ENCODE measurements at regions not wholly inside any gene's neighbourhood (a gene's known extent, or its start where the extent isn't known, plus 50 kb on each side); places are given as distances from the start of the nearest gene placed in this dataset.

GRCh38 chr14:101207041-101207440 is 303.5 kb upstream of the RTL1 start:
- TF ChIP-seq POLR2A (IDR thresholded peaks at IDR 0.05) (no peak), CTCF (IDR thresholded peaks at IDR 0.05) (no peak)
- H3K4me1 ChIP-seq, result no peaks in the 10 kb centered on the region
- intact Hi-C loops (cut with DNase I), result no loop called here
- ATAC-seq (no peak), DNase-seq (no peak)
- 65% methylated on average over 2 of the region's 2 CpGs for WGBS (ENCODE audit: insufficient coverage, low coverage, low lambda C conversion rate, missing lambda C conversion rate)
- H3K27me3 ChIP-seq, result no peaks in the 10 kb centered on the region
- no peak overlapping the region for H3K27ac ChIP-seq
- peaks cover 0 to 21% (median 1%) of the 10 kb centered on the region in 4 donors for H3K9me3 ChIP-seq
- H3K36me3 ChIP-seq, result no peaks in the 10 kb centered on the region
- H3K4me3 ChIP-seq, result no peak overlapping the region

GRCh38 chr14:101207897-101208296 is 304.4 kb upstream of the RTL1 start:
- intact Hi-C loops (cut with DNase I), result no loop called here
- no peak overlapping the region for H3K4me3 ChIP-seq
- peaks cover 0 to 21% (median 1%) of the 10 kb centered on the region in 4 donors for H3K9me3 ChIP-seq
- ATAC-seq, result no peak
- no peaks in the 10 kb centered on the region for H3K36me3 ChIP-seq
- no peaks in the 10 kb centered on the region for H3K27me3 ChIP-seq
- DNase-seq, result no peak
- WGBS (ENCODE audit: insufficient coverage, low coverage, low lambda C conversion rate, missing lambda C conversion rate), result 50% methylated on average over 1 of the region's 1 CpG
- TF ChIP-seq POLR2A (IDR thresholded peaks at IDR 0.05) (no peak), CTCF (IDR thresholded peaks at IDR 0.05) (no peak)
- H3K27ac ChIP-seq, result no peak overlapping the region
- H3K4me1 ChIP-seq, result no peaks in the 10 kb centered on the region

GRCh38 chr14:101209594-101209993 is 306.1 kb upstream of the RTL1 start:
- Histone ChIP-seq H3K9me3 (peaks cover 0 to 21% (median 1%) of the 10 kb centered on the region in 4 donors), H3K4me1 (no peaks in the 10 kb centered on the region), H3K36me3 (no peaks in the 10 kb centered on the region), H3K4me3 (no peak overlapping the region), H3K27me3 (no peaks in the 10 kb centered on the region), H3K27ac (no peak overlapping the region)
- TF ChIP-seq CTCF (IDR thresholded peaks at IDR 0.05) (no peak), POLR2A (IDR thresholded peaks at IDR 0.05) (no peak)
- intact Hi-C loops (cut with DNase I), result no loop called here
- ATAC-seq, result no peak
- 70% methylated on average over 2 of the region's 2 CpGs for WGBS (ENCODE audit: insufficient coverage, low coverage, low lambda C conversion rate, missing lambda C conversion rate)
- DNase-seq, result no peak

- H3K4me1 ChIP-seq, result peaks cover 0 to 9% (median 4%) of the 10 kb centered on the region in 4 donors
- H3K9me3 ChIP-seq, result peaks cover 0 to 2% (median 0%) of the 10 kb centered on the region in 4 donors
- intact Hi-C loops (cut with DNase I), result no loop called here
- DNase-seq (peak in 1 of 3 donors; percentile 28), ATAC-seq (no peak)
- no peak overlapping the region for H3K4me3 ChIP-seq
- H3K27me3 ChIP-seq, result no peaks in the 10 kb centered on the region
- H3K36me3 ChIP-seq, result no peaks in the 10 kb centered on the region
- TF ChIP-seq POLR2A (IDR thresholded peaks at IDR 0.05) (no peak), CTCF (IDR thresholded peaks at IDR 0.05) (no peak)
- H3K27ac ChIP-seq, result no peak overlapping the region
- WGBS (ENCODE audit: insufficient coverage, low coverage, low lambda C conversion rate, missing lambda C conversion rate), result 20% methylated on average over 1 of the region's 5 CpGs
Measured at GRCh38 chr14:101215266-101215665, 311.7 kb upstream of the RTL1 start.

- Histone ChIP-seq H3K4me3 (no peak overlapping the region), H3K27me3 (no peaks in the 10 kb centered on the region), H3K9me3 (no peaks in the 10 kb centered on the region), H3K4me1 (peaks cover 0 to 9% (median 4%) of the 10 kb centered on the region in 4 donors), H3K36me3 (no peaks in the 10 kb centered on the region), H3K27ac (no peak overlapping the region)
- intact Hi-C loops (cut with DNase I), result no loop called here
- WGBS (ENCODE audit: insufficient coverage, low coverage, low lambda C conversion rate, missing lambda C conversion rate), result 72% methylated on average over 11 of the region's 12 CpGs
- DNase-seq (peak in 2 of 3 donors; percentile 28 to 29), ATAC-seq (no peak)
- TF ChIP-seq POLR2A (IDR thresholded peaks at IDR 0.05) (no peak), CTCF (IDR thresholded peaks at IDR 0.05) (no peak)
Measured at GRCh38 chr14:101215927-101216326, 312.4 kb upstream of the RTL1 start.

Measured in right lobe of liver (tissue), 6 donors.